Epithelial cell of proximal tubule (primary cell): ENCODE measurements at regions not wholly inside any gene's neighbourhood (a gene's known extent, or its start where the extent isn't known, plus 50 kb on each side); places are given as distances from the start of the nearest gene placed in this dataset.
"Not testable (repeated sequence)": the region's sequence is repeated elsewhere in the genome, so short reads cannot be mapped to it uniquely, and the experiment has no call there.

Experiments used
- DNase-seq: peaks from one replicate; pipeline ENCODE4 v3.0.0-alpha.2; 2011; ENCODE audit warnings: low read depth
- H3K4me3 ChIP-seq: 2 replicates; pipeline ENCODE4 v1.5.1; 2011; ENCODE audit warnings: low read depth, mild to moderate bottlenecking, low read length
- TF ChIP-seq, protein P1 (sequence below): conservative IDR thresholded peaks from 2 replicates; pipeline ENCODE4 v1.5.1; 2012; ENCODE audit warnings: low read depth, mild to moderate bottlenecking, low read length

DNA sequence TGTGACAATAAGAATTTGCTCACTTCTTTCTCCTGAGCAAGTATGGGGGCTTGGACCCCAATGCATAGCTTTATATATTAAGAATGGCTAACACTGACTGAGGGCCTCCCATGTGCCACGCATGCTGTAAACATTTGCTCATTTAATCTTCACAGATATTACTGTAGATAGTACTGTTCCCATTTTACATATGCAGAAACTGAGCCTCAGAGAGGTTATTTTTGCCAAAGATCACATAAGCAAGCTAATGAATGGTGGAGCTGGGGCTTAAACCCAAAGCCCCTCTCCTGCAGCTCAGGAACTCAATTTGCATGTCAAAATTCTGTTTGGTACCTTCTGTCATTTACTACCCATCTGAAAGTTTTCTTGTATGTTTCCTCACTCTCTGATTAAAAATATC is 163.5 kb upstream of the NFIA start:
- TF ChIP-seq, protein P1, sequence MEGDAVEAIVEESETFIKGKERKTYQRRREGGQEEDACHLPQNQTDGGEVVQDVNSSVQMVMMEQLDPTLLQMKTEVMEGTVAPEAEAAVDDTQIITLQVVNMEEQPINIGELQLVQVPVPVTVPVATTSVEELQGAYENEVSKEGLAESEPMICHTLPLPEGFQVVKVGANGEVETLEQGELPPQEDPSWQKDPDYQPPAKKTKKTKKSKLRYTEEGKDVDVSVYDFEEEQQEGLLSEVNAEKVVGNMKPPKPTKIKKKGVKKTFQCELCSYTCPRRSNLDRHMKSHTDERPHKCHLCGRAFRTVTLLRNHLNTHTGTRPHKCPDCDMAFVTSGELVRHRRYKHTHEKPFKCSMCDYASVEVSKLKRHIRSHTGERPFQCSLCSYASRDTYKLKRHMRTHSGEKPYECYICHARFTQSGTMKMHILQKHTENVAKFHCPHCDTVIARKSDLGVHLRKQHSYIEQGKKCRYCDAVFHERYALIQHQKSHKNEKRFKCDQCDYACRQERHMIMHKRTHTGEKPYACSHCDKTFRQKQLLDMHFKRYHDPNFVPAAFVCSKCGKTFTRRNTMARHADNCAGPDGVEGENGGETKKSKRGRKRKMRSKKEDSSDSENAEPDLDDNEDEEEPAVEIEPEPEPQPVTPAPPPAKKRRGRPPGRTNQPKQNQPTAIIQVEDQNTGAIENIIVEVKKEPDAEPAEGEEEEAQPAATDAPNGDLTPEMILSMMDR, result no peak
- DNase-seq, result no peak
- no peak overlapping the region for H3K4me3 ChIP-seq

DNA sequence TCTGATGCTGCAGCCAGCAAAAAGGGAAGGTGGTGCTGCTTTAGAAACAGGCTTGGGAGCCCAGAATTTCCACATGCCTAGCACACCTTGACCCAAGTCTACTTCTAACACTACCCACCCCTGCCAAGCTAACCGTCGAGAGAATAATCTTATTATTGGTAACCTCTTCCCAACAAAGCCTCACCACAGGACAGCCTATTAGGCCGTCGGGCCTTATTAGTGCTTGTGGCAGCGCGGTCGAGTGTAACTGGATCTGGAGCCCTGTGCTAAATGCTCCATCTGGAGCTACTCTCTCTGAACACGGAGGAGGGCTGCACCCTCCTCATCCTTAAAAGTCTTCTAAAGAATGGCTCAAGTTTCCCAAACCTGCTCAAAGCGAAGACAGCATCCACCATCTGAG is 165.5 kb upstream of the NFIA start:
- no peak overlapping the region for H3K4me3 ChIP-seq
- DNase-seq, result no peak
- TF ChIP-seq, protein P1, result no peak

DNA sequence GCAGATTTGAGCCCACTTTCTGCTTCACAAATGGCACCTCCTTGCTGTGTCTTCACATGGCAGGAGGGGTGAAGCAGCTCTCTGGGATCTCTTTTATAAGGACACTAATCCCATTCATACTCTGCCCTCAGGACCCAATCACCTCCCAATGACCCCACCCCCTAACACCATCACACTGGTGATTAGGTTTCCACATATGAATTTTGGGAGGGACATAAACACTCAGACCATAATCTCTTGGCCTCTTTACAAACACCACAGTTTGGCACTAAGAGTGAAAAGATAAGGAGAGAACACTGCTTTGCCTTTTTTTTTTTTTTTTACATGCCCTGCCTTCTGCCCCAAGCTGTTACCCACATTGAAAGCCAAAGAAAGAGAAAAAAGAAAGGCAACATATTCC is 166.2 kb upstream of the NFIA start:
- TF ChIP-seq, protein P1, result no peak
- no peak for DNase-seq
- no peak overlapping the region for H3K4me3 ChIP-seq

DNA sequence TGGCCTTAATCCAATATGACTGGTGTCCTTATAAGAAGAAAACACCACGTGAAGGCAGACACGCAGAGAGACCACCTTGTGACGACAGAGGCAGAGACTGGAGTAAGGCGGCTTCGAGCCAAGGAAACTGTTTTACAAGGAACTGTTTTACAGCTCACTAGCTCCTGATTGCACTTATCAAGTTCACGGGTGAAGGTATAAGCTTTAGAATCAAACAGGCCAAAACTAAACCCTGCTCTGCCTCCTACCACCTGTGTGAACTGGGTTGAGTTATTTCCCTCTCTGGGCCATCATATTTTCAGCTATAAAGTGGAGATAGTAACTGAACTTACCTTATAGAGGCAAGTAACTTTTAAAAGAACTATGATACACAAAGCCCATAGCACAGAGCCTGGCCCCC is 166.9 kb upstream of the NFIA start:
- TF ChIP-seq, protein P1, result no peak
- DNase-seq, result no peak
- H3K4me3 ChIP-seq, result no peak overlapping the region

DNA sequence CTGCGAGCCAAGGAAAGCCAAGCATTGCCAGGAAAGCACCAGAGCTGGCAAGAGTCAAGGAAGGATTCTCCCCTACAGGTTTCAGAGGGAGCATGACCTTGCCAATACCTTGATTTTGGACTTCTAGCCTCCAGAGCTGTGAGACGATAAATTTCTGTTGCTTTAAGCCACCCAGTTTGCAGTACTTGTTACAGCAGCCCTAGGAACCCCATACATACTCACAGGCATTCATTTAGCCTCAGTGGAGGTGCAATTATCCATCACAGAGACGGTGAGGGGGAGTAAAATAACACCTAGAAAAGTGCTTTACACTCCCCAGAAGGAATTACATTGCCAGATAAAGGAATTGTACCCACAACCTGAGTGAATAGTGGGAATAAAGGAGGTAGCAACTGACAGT is 167.4 kb upstream of the NFIA start:
- no peak overlapping the region for H3K4me3 ChIP-seq
- TF ChIP-seq, protein P1, result no peak
- no peak for DNase-seq

DNA sequence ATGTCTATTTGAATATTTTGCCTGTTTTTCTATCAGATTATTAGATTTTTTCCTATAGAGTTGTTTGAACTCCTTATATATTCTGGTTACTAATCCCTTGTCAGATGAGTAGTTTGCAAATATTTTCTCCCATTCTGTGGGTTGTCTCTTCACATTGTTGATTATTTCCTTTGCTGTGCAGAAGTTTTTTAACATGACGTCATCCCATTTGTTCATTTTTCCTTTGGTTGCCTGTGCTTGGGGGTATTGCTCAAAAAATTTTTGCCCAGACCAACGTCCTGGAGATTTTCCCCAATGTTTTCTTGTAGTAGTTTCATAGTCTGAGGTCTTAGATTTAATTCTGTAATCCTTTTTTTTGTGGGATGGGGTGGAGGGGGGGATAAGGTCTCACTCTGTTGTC is 168.7 kb upstream of the NFIA start:
- DNase-seq, H3K4me3 ChIP-seq: not testable (repeated sequence)

DNA sequence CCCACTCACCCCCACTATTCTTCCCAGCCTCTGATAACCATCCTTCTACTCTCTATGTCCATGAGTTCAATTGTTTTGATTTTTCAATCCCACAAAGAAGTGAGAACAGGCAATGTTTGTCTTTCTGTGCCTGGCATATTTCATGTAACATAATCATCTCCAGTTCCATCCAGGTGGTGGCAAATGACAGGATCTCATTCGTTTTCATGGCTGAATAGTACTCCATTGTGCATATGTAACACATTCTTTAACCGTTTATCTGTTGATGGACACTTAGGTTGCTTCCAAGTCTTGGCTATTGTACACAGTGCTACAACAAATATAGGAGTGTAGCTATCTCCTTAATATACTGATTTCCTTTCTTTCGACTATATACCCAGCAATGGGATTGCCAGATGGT is 169.3 kb upstream of the NFIA start:
- no peak for DNase-seq
- H3K4me3 ChIP-seq, result no peak overlapping the region
- TF ChIP-seq, protein P1, result no peak
